Thyroid gland (tissue), 4 donors: ENCODE measurements at regions not wholly inside any gene's neighbourhood (a gene's known extent, or its start where the extent isn't known, plus 50 kb on each side); places are given as distances from the start of the nearest gene placed in this dataset.

ENCODE experiments used
- CTCF ChIP-seq, 6 experiments: fragments of 200-600 bp in 3 of 6; fragments of 450-650 bp in 3 of 6; sonication (generic) in 3 of 6; IDR thresholded peaks; one replicate each; pipeline ENCODE4 v1.5.1; 2016 to 2019; ENCODE audit warnings: antibody characterized with exemption in 6 of 6, mild to moderate bottlenecking in 2 of 6, inconsistent platforms in 1 of 6, moderate library complexity in 1 of 6
- POLR2A ChIP-seq, 2 donors: fragments of 450-650 bp; IDR thresholded peaks; one replicate each; pipeline ENCODE4 v1.6.1; 2017; ENCODE audit warnings: antibody characterized with exemption in 2 of 2, mild to moderate bottlenecking in 2 of 2, moderate library complexity in 1 of 2

GRCh38 chr7:106602062-106602461, 58.9 kb downstream of the CCDC71L start:
- no peak for TF ChIP-seq CTCF (IDR thresholded peaks at IDR 0.05)
- no peak for TF ChIP-seq POLR2A (IDR thresholded peaks at IDR 0.05)
